ENCODE measurements at regions not wholly inside any gene's neighbourhood (a gene's known extent, or its start where the extent isn't known, plus 50 kb on each side); places are given as distances from the start of the nearest gene placed in this dataset.
"Not testable (repeated sequence)": the region's sequence is repeated elsewhere in the genome, so short reads cannot be mapped to it uniquely, and the experiment has no call there.

GRCh38 chr21:27320868-27321267, 354.0 kb upstream of the ADAMTS5 start:
- TF ChIP-seq, protein P1, sequence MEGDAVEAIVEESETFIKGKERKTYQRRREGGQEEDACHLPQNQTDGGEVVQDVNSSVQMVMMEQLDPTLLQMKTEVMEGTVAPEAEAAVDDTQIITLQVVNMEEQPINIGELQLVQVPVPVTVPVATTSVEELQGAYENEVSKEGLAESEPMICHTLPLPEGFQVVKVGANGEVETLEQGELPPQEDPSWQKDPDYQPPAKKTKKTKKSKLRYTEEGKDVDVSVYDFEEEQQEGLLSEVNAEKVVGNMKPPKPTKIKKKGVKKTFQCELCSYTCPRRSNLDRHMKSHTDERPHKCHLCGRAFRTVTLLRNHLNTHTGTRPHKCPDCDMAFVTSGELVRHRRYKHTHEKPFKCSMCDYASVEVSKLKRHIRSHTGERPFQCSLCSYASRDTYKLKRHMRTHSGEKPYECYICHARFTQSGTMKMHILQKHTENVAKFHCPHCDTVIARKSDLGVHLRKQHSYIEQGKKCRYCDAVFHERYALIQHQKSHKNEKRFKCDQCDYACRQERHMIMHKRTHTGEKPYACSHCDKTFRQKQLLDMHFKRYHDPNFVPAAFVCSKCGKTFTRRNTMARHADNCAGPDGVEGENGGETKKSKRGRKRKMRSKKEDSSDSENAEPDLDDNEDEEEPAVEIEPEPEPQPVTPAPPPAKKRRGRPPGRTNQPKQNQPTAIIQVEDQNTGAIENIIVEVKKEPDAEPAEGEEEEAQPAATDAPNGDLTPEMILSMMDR (IDR thresholded peaks at IDR 0.05; ENCODE audit: extremely low read depth, low read depth, low read length), result no peak

GRCh38 chr21:27317601-27318000, 350.7 kb upstream of the ADAMTS5 start:
- not testable (repeated sequence) for H3K4me3 ChIP-seq (ENCODE audit: insufficient read depth, low read length); H3K27me3 ChIP-seq (ENCODE audit: insufficient read depth, low read length); H3K27ac ChIP-seq (ENCODE audit: low read depth, low read length); H3K4me1 ChIP-seq (ENCODE audit: insufficient read depth, low read length); DNase-seq (ENCODE audit: insufficient read length, low spot score, missing footprints); H3K4me2 ChIP-seq (ENCODE audit: insufficient read depth, low read length); H2AFZ ChIP-seq (ENCODE audit: low read length); H3K9me3 ChIP-seq (ENCODE audit: low read depth, low read length); H4K20me1 ChIP-seq (ENCODE audit: insufficient read depth, low read length); H3K79me2 ChIP-seq (ENCODE audit: insufficient read depth, low read length); H3K36me3 ChIP-seq (ENCODE audit: insufficient read depth, low read length)

More at GRCh38 chr21:27320868-27321267, 354.0 kb upstream of the ADAMTS5 start:
- H4K20me1 ChIP-seq (ENCODE audit: insufficient read depth, low read length), result no peaks in the 10 kb centered on the region
- no peak overlapping the region for H3K4me3 ChIP-seq (ENCODE audit: insufficient read depth, low read length)
- no peak overlapping the region for H2AFZ ChIP-seq (ENCODE audit: low read length)
- H3K79me2 ChIP-seq (ENCODE audit: insufficient read depth, low read length), result no peaks in the 10 kb centered on the region
- H3K27me3 ChIP-seq (ENCODE audit: insufficient read depth, low read length), result no peaks in the 10 kb centered on the region
- H3K4me2 ChIP-seq (ENCODE audit: insufficient read depth, low read length), result no peak overlapping the region
- no peak overlapping the region for H3K27ac ChIP-seq (ENCODE audit: low read depth, low read length)
- no peaks in the 10 kb centered on the region for H3K36me3 ChIP-seq (ENCODE audit: insufficient read depth, low read length)
- no peaks in the 10 kb centered on the region for H3K4me1 ChIP-seq (ENCODE audit: insufficient read depth, low read length)
- no peak for DNase-seq (ENCODE audit: insufficient read length, low spot score, missing footprints)
- H3K9me3 ChIP-seq (ENCODE audit: low read depth, low read length), result no peaks in the 10 kb centered on the region

DNA sequence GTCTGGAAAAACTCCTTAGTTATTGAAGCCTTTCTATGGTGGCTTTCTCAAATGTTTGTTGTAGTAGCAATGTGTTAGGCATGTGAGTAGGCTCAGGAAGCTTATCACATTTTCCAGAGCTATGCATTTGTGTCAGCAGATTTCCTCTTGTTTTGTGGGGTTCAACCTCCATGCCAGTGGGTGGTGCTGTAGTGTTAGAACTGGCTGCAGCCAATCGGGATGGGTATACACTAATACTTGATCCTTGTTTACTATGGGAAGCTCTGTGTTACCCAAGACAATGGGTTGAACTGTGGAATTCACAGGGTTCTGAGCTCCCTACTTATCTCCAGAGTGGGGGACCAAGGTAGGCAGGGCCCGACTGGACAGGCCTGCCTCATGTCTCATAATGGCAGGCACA, 348.5 kb upstream of the ADAMTS5 start:
- Histone ChIP-seq H3K36me3 (ENCODE audit: insufficient read depth, low read length) (no peaks in the 10 kb centered on the region), H4K20me1 (ENCODE audit: insufficient read depth, low read length) (no peaks in the 10 kb centered on the region), H3K27me3 (ENCODE audit: insufficient read depth, low read length) (no peaks in the 10 kb centered on the region), H3K27ac (ENCODE audit: low read depth, low read length) (no peak overlapping the region), H3K9me3 (ENCODE audit: low read depth, low read length) (no peaks in the 10 kb centered on the region), H3K4me2 (ENCODE audit: insufficient read depth, low read length) (no peak overlapping the region), H2AFZ (ENCODE audit: low read length) (no peak overlapping the region), H3K4me1 (ENCODE audit: insufficient read depth, low read length) (peaks cover 7% of the 10 kb centered on the region), H3K79me2 (ENCODE audit: insufficient read depth, low read length) (no peaks in the 10 kb centered on the region), H3K4me3 (ENCODE audit: insufficient read depth, low read length) (no peak overlapping the region)
- DNase-seq (ENCODE audit: insufficient read length, low spot score, missing footprints), result no peak
- TF ChIP-seq, protein P1 (IDR thresholded peaks at IDR 0.05; ENCODE audit: extremely low read depth, low read depth, low read length), result no peak

DNA sequence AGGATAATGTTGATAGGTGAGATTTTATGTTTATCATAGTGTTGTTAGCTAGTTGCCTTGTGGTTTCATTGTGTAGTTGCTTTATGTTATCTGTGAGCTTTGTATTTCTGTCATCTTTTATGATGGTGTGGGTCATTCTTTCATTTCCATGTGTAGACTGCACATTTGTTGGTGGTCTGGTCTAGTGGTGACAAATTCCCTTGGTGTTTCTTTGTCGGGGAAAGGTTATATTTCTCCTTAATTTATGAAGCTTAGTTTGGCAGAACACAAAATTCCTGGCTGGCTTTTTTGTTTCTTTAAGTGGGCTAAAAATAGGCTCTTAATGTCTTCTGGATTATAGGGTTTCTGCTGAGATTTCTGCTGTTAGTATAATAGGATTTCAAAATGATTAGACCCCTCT, 347.2 kb upstream of the ADAMTS5 start:
- Histone ChIP-seq H3K4me1 (ENCODE audit: insufficient read depth, low read length) (peaks cover 7% of the 10 kb centered on the region), H3K27ac (ENCODE audit: low read depth, low read length) (no peak overlapping the region), H3K9me3 (ENCODE audit: low read depth, low read length) (no peaks in the 10 kb centered on the region), H3K27me3 (ENCODE audit: insufficient read depth, low read length) (no peaks in the 10 kb centered on the region), H3K36me3 (ENCODE audit: insufficient read depth, low read length) (no peaks in the 10 kb centered on the region), H3K4me2 (ENCODE audit: insufficient read depth, low read length) (no peak overlapping the region), H2AFZ (ENCODE audit: low read length) (peak overlapping the region; percentile 37), H4K20me1 (ENCODE audit: insufficient read depth, low read length) (no peaks in the 10 kb centered on the region), H3K4me3 (ENCODE audit: insufficient read depth, low read length) (no peak overlapping the region), H3K79me2 (ENCODE audit: insufficient read depth, low read length) (no peaks in the 10 kb centered on the region)
- TF ChIP-seq, protein P1 (IDR thresholded peaks at IDR 0.05; ENCODE audit: extremely low read depth, low read depth, low read length), result no peak
- no peak for DNase-seq (ENCODE audit: insufficient read length, low spot score, missing footprints)

All from osteoblast (primary cell).